DND-41 (cell line): ENCODE measurements at regions not wholly inside any gene's neighbourhood (a gene's known extent, or its start where the extent isn't known, plus 50 kb on each side); places are given as distances from the start of the nearest gene placed in this dataset.

ENCODE experiments used
- CTCF ChIP-seq: IDR thresholded peaks from 2 replicates; pipeline ENCODE4 v1.5.1; 2012; ENCODE audit warnings: borderline replicate concordance, low read length, moderate library complexity, mild to moderate bottlenecking; ENCODE audit not compliant: poor library complexity, severe bottlenecking; ENCODE audit errors: extremely low read depth
- EZH2 ChIP-seq: IDR thresholded peaks from 3 replicates; pipeline ENCODE4 v1.6.1; 2012; ENCODE audit warnings: borderline replicate concordance, low read depth, mild to moderate bottlenecking, moderate library complexity, low read length, inconsistent platforms; ENCODE audit not compliant: severe bottlenecking

GRCh38 chr20:58107533-58107932, 120.9 kb downstream of the ANKRD60 start:
- no peak for TF ChIP-seq CTCF
- no peak for TF ChIP-seq EZH2
